ENCODE measurements at regions not wholly inside any gene's neighbourhood (a gene's known extent, or its start where the extent isn't known, plus 50 kb on each side); places are given as distances from the start of the nearest gene placed in this dataset.

DNA sequence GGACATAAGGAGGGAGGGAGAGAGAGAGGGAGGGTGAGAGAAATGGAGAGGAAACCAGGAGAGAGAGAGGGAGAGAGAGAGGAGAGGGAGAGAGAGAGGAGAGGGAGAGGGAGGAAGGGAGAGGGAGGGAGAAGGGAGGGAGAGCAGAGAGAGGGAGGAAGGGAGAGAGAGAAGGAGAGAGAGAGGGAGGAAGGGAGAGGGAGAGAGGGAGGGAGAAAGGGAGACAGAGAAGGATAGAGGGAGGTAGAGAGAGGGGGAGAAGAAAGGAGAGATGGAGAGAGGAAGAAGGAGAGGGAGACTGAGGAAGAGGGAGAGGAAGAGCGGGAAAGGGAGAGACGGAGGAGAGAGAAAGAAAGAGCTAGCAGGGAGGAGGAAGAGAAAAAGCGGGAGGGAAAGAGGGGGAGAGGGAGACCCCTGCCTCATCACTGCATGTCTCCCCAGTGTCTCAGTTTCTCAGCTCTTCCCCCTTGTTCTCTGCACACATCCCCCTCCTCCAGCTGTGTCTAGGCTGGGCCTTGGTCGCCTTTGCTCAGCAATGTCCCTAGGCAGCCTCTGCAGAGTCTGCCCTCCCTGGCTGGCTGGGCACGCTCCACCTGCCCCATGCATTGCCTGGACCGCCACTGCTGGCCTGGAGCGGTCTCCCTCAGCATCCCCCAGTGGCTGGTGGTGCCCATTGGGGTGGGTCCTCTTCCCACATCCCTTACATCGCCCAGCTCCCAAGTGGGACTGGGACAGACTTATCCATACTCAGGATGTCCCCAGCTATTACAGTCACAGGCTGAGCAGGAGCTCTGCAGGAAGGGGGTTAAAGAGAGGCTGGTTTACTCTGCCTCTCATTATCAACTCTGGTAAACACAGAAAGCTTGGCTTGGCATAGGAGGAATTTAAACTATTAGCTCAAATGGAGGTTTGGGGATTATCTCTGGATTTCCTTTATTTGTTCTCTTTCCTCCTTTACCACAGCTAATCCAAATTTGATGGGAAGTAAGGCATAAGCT is 85.7 kb upstream of the APCDD1 start:
- Histone ChIP-seq H3K4me2 (ENCODE audit: low read length) (no peak overlapping the region), H3K36me3 (ENCODE audit: insufficient read depth, low read length) (no peaks in the 10 kb centered on the region), H3K4me3 (ENCODE audit: low read length) (no peak overlapping the region), H3K9me3 (ENCODE audit: low read length) (no peaks in the 10 kb centered on the region), H3K9ac (ENCODE audit: low read length) (no peak overlapping the region), H3K9me2 (ENCODE audit: insufficient read depth, low read length) (no peaks in the 10 kb centered on the region), H3K27me3 (ENCODE audit: insufficient read depth, low read depth, low read length) (no peaks in the 10 kb centered on the region), H4K20me1 (ENCODE audit: insufficient read depth) (no peaks in the 10 kb centered on the region), H2AFZ (ENCODE audit: low read depth, low read length) (no peak overlapping the region), H3K79me2 (replicated peaks; ENCODE audit: insufficient read depth, low read length) (no peaks in the 10 kb centered on the region), H3F3A (ENCODE audit: insufficient read depth, low read length, poor library complexity, severe bottlenecking) (no peaks in the 10 kb centered on the region), H3K27ac (ENCODE audit: low read length) (no peak overlapping the region)
- TF ChIP-seq, protein P1, sequence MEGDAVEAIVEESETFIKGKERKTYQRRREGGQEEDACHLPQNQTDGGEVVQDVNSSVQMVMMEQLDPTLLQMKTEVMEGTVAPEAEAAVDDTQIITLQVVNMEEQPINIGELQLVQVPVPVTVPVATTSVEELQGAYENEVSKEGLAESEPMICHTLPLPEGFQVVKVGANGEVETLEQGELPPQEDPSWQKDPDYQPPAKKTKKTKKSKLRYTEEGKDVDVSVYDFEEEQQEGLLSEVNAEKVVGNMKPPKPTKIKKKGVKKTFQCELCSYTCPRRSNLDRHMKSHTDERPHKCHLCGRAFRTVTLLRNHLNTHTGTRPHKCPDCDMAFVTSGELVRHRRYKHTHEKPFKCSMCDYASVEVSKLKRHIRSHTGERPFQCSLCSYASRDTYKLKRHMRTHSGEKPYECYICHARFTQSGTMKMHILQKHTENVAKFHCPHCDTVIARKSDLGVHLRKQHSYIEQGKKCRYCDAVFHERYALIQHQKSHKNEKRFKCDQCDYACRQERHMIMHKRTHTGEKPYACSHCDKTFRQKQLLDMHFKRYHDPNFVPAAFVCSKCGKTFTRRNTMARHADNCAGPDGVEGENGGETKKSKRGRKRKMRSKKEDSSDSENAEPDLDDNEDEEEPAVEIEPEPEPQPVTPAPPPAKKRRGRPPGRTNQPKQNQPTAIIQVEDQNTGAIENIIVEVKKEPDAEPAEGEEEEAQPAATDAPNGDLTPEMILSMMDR (IDR thresholded peaks at IDR 0.05; ENCODE audit: poor library complexity, severe bottlenecking), result no peak
- TF ChIP-seq SMC3 (conservative IDR thresholded peaks at IDR 0.05; ENCODE audit: poor library complexity), result no peak
- no peak for TF ChIP-seq EP300 (conservative IDR thresholded peaks at IDR 0.05; ENCODE audit: poor library complexity, severe bottlenecking)
- TF ChIP-seq TAF1 (IDR thresholded peaks at IDR 0.05; ENCODE audit: low read depth), result no peak
- TF ChIP-seq MXI1 (conservative IDR thresholded peaks at IDR 0.05; ENCODE audit: poor library complexity, severe bottlenecking), result no peak
- TF ChIP-seq RAD21 (conservative IDR thresholded peaks at IDR 0.05), result no peak
- TF ChIP-seq EZH2 (IDR thresholded peaks at IDR 0.05; ENCODE audit: borderline replicate concordance, insufficient read depth, low read length, poor library complexity, severe bottlenecking), result no peak
- TF ChIP-seq POLR2AphosphoS5 (IDR thresholded peaks at IDR 0.05), result no peak

DNA sequence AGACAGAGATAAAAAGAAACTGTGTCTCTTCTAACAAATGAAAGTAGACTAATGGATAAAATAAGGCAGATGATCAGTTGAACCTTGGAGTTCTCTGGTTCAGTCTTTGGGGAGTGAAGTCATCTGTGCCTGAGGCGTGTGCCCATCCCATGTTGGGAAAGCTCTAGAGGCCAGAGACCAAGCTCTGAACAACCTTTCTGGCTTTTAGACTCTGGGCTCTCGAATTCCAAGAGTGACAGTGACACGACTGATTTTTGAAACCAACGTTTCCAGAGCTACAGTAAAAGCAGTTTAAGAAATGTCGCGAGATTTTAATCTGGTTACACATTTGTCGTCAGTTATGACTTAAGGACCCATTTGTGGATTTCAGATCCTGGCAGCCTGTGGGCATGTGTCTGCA is 83.7 kb upstream of the APCDD1 start:
- Histone ChIP-seq H3K9me2 (ENCODE audit: insufficient read depth, low read length) (no peaks in the 10 kb centered on the region), H3K4me3 (ENCODE audit: low read length) (no peak overlapping the region), H3K27me3 (ENCODE audit: insufficient read depth, low read depth, low read length) (no peaks in the 10 kb centered on the region), H3K79me2 (replicated peaks; ENCODE audit: insufficient read depth, low read length) (no peaks in the 10 kb centered on the region), H3K9me3 (ENCODE audit: low read length) (no peaks in the 10 kb centered on the region), H3K4me2 (ENCODE audit: low read length) (no peak overlapping the region), H3K9ac (ENCODE audit: low read length) (no peak overlapping the region), H3F3A (ENCODE audit: insufficient read depth, low read length, poor library complexity, severe bottlenecking) (no peaks in the 10 kb centered on the region), H3K27ac (ENCODE audit: low read length) (no peak overlapping the region), H3K36me3 (ENCODE audit: insufficient read depth, low read length) (no peaks in the 10 kb centered on the region), H4K20me1 (ENCODE audit: insufficient read depth) (no peaks in the 10 kb centered on the region), H2AFZ (ENCODE audit: low read depth, low read length) (no peak overlapping the region)
- TF ChIP-seq SMC3 (conservative IDR thresholded peaks at IDR 0.05; ENCODE audit: poor library complexity) (no peak), RAD21 (conservative IDR thresholded peaks at IDR 0.05) (no peak), POLR2AphosphoS5 (IDR thresholded peaks at IDR 0.05) (no peak), EZH2 (IDR thresholded peaks at IDR 0.05; ENCODE audit: borderline replicate concordance, insufficient read depth, low read length, poor library complexity, severe bottlenecking) (no peak), TAF1 (IDR thresholded peaks at IDR 0.05; ENCODE audit: low read depth) (no peak), EP300 (conservative IDR thresholded peaks at IDR 0.05; ENCODE audit: poor library complexity, severe bottlenecking) (no peak), MXI1 (conservative IDR thresholded peaks at IDR 0.05; ENCODE audit: poor library complexity, severe bottlenecking) (no peak)
- TF ChIP-seq, protein P1 (IDR thresholded peaks at IDR 0.05; ENCODE audit: poor library complexity, severe bottlenecking), result no peak
- TF ChIP-seq, protein P2, sequence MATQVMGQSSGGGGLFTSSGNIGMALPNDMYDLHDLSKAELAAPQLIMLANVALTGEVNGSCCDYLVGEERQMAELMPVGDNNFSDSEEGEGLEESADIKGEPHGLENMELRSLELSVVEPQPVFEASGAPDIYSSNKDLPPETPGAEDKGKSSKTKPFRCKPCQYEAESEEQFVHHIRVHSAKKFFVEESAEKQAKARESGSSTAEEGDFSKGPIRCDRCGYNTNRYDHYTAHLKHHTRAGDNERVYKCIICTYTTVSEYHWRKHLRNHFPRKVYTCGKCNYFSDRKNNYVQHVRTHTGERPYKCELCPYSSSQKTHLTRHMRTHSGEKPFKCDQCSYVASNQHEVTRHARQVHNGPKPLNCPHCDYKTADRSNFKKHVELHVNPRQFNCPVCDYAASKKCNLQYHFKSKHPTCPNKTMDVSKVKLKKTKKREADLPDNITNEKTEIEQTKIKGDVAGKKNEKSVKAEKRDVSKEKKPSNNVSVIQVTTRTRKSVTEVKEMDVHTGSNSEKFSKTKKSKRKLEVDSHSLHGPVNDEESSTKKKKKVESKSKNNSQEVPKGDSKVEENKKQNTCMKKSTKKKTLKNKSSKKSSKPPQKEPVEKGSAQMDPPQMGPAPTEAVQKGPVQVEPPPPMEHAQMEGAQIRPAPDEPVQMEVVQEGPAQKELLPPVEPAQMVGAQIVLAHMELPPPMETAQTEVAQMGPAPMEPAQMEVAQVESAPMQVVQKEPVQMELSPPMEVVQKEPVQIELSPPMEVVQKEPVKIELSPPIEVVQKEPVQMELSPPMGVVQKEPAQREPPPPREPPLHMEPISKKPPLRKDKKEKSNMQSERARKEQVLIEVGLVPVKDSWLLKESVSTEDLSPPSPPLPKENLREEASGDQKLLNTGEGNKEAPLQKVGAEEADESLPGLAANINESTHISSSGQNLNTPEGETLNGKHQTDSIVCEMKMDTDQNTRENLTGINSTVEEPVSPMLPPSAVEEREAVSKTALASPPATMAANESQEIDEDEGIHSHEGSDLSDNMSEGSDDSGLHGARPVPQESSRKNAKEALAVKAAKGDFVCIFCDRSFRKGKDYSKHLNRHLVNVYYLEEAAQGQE (IDR thresholded peaks at IDR 0.05; ENCODE audit: borderline replicate concordance), result no peak
